H1 (cell line): ENCODE measurements at regions not wholly inside any gene's neighbourhood (a gene's known extent, or its start where the extent isn't known, plus 50 kb on each side); places are given as distances from the start of the nearest gene placed in this dataset.

Source experiments
- MAFK ChIP-seq: IDR thresholded peaks from 2 replicates; pipeline ENCODE4 v1.6.1; 2012; ENCODE audit warnings: low read depth, mild to moderate bottlenecking, improper control_type of control experiment, low read length
- RBBP5 ChIP-seq: IDR thresholded peaks from 2 replicates; pipeline ENCODE4 v1.7.1; 2012; ENCODE audit warnings: low read depth, mild to moderate bottlenecking, inconsistent platforms, low read length, moderate library complexity, borderline replicate concordance
- SP1 ChIP-seq: IDR thresholded peaks from 2 replicates; pipeline ENCODE4 v1.6.1; 2011; ENCODE audit warnings: low read depth, low read length
- SRF ChIP-seq: IDR thresholded peaks from 2 replicates; pipeline ENCODE4 v1.6.1; 2011; ENCODE audit warnings: mild to moderate bottlenecking, low read depth, low read length, moderate library complexity
- SUZ12 ChIP-seq: fragments of 200-600 bp; sonication (generic); IDR thresholded peaks from 2 replicates; pipeline ENCODE4 v1.6.1; 2012; ENCODE audit warnings: mild to moderate bottlenecking, inconsistent platforms, low read length, moderate library complexity, mixed read lengths
- TAF7 ChIP-seq: optimal IDR thresholded peaks from 2 replicates; pipeline ENCODE3; 2011; ENCODE audit warnings: low read depth, mild to moderate bottlenecking, inconsistent platforms, low read length, moderate library complexity, borderline replicate concordance

DNA sequence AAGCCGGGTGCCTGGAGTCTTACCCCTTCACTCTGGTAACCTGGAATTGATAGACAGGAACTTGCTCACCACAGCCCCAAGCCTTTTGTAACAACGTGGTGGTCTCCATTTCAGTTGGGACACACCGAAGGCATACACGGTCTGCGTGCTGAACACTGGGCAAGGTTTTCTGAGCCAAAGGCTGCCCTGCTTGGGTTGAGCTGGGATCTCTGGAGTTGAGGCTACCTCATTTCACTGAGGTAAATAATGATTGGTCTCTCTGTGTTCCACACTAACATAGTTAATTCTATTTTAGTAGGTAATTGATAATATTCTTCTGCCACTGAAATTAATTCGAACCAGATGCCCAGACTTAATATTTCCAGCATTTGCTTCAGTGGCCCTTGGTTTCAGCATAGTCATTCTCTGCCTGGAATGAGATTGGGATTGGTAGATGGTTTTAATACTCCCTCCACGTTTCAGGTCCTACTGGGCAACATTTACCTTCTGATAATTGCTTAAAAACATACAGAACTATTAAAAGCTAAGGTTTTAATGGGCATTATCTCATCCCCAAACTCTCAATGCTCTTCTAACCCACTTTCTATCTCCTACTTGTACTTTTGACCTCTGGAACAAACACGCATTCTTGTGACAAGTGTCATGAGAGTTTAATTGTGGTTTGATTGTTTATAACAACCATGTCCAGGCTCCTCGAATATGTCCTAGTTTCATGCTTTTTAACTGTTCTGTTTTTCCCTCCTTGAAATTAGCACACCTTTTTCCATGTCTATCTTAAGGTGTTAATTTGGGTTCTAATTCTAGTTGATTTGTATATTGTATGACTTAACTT lies 202.3 kb upstream of the KLF6 start (continued):
- TF ChIP-seq MAFK (no peak), RBBP5 (no peak), SP1 (no peak), SRF (no peak), SUZ12 (no peak), TAF7 (no peak)
